Loucy (cell line): ENCODE measurements at regions not wholly inside any gene's neighbourhood (a gene's known extent, or its start where the extent isn't known, plus 50 kb on each side); places are given as distances from the start of the nearest gene placed in this dataset.

Experiments used
- H2AFZ ChIP-seq: fragments of 200-600 bp; sonication (generic); 2 replicates; pipeline ENCODE4 v1.6.0; 2016; ENCODE audit warnings: antibody characterized with exemption, mild to moderate bottlenecking, low read length, moderate library complexity
- H3F3A ChIP-seq: fragments of 200-600 bp; 2 replicates; pipeline ENCODE4 v1.6.0; 2016; ENCODE audit warnings: antibody characterized with exemption, low read depth, mild to moderate bottlenecking
- H3K27me3 ChIP-seq: fragments of 200-600 bp; sonication (generic); 2 replicates; pipeline ENCODE4 v1.6.1; 2014; ENCODE audit warnings: low read length, mild to moderate bottlenecking; ENCODE audit not compliant: insufficient read depth, poor library complexity, severe bottlenecking
- H3K36me3 ChIP-seq: fragments of 200-600 bp; sonication (generic); 2 replicates; pipeline ENCODE4 v1.6.1; 2016; ENCODE audit warnings: low read length; ENCODE audit not compliant: insufficient read depth
- H3K4me1 ChIP-seq: fragments of 200-600 bp; sonication (generic); 2 replicates; pipeline ENCODE4 v1.5.1; 2014; ENCODE audit warnings: low read length, mild to moderate bottlenecking; ENCODE audit not compliant: insufficient read depth, poor library complexity, severe bottlenecking
- H3K4me2 ChIP-seq: fragments of 200-600 bp; sonication (generic); 2 replicates; pipeline ENCODE4 v1.6.0; 2014; ENCODE audit warnings: antibody characterized with exemption, low read length, low read depth, mild to moderate bottlenecking; ENCODE audit not compliant: poor library complexity, severe bottlenecking
- H3K4me3 ChIP-seq: fragments of 200-600 bp; sonication (generic); 2 replicates; pipeline ENCODE4 v1.5.1; 2014; ENCODE audit warnings: low read length, mild to moderate bottlenecking, mixed read lengths; ENCODE audit not compliant: poor library complexity, severe bottlenecking
- H3K79me2 ChIP-seq: fragments of 200-600 bp; sonication (generic); 2 replicates; pipeline ENCODE4 v1.6.1; 2014; ENCODE audit warnings: low read length; ENCODE audit not compliant: insufficient read depth
- H3K9ac ChIP-seq: fragments of 200-600 bp; sonication (generic); 2 replicates; pipeline ENCODE4 v1.6.0; 2014; ENCODE audit warnings: mild to moderate bottlenecking, low read depth, low read length, moderate library complexity; ENCODE audit not compliant: poor library complexity, severe bottlenecking
- H3K9me2 ChIP-seq: fragments of 200-600 bp; sonication (generic); replicated peaks from 2 replicates; pipeline ENCODE4 v1.6.1; 2016; ENCODE audit warnings: low read depth, low read length, mixed read lengths
- H3K9me3 ChIP-seq: fragments of 200-600 bp; sonication (generic); 2 replicates; pipeline ENCODE4 v1.6.1; 2014; ENCODE audit warnings: mild to moderate bottlenecking, antibody characterized with exemption, low read length, low read depth; ENCODE audit not compliant: insufficient read depth
- H4K20me1 ChIP-seq: fragments of 200-600 bp; sonication (generic); 2 replicates; pipeline ENCODE4 v1.6.0; 2014; ENCODE audit warnings: antibody characterized with exemption, low read length, mild to moderate bottlenecking; ENCODE audit not compliant: insufficient read depth, poor library complexity, severe bottlenecking
- EZH2phosphoT487 ChIP-seq: fragments of 200-600 bp; IDR thresholded peaks from 2 replicates; pipeline ENCODE4 v1.6.1; 2018; ENCODE audit warnings: antibody characterized with exemption, mild to moderate bottlenecking, moderate library complexity, borderline replicate concordance
- TF ChIP-seq, protein P1 (sequence below): fragments of 200-600 bp; sonication (generic); conservative IDR thresholded peaks from 2 replicates; pipeline ENCODE4 v1.5.1; 2014; ENCODE audit warnings: mild to moderate bottlenecking, antibody characterized with exemption, low read length

DNA sequence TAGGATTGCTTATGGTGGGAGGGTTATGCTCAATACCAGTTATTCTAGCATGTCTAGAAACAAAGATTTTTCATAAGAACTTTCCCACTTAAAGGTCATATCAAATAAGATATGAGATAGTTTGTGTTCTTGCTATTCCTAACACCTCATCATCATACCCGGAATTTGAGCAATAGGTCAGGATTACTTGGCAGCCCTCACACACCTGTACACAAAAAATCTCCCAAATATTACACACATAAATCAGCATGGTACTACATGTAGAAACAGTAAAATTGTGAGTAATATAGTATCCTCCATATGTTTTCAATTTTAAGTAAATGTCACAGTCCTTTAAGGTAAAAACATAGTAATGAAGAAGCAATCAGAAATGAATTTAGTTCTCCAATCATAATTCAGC is 113.7 kb downstream of the SLC25A46 start:
- no peaks in the 10 kb centered on the region for H3K36me3 ChIP-seq
- peaks cover 13% of the 10 kb centered on the region for H3K4me1 ChIP-seq
- H3K9me2 ChIP-seq = no peaks in the 10 kb centered on the region
- peak overlapping the region; percentile 67 for H2AFZ ChIP-seq
- no peaks in the 10 kb centered on the region for H3K79me2 ChIP-seq
- peaks cover 5% of the 10 kb centered on the region; the same call in 1 of the 2 replicates for H3K9me3 ChIP-seq
- no peaks in the 10 kb centered on the region for H3K27me3 ChIP-seq
- H3F3A ChIP-seq = no peaks in the 10 kb centered on the region
- peak overlapping the region; percentile 61 for H3K4me2 ChIP-seq
- no peak overlapping the region for H3K9ac ChIP-seq
- no peak for TF ChIP-seq EZH2phosphoT487
- TF ChIP-seq, protein P1, sequence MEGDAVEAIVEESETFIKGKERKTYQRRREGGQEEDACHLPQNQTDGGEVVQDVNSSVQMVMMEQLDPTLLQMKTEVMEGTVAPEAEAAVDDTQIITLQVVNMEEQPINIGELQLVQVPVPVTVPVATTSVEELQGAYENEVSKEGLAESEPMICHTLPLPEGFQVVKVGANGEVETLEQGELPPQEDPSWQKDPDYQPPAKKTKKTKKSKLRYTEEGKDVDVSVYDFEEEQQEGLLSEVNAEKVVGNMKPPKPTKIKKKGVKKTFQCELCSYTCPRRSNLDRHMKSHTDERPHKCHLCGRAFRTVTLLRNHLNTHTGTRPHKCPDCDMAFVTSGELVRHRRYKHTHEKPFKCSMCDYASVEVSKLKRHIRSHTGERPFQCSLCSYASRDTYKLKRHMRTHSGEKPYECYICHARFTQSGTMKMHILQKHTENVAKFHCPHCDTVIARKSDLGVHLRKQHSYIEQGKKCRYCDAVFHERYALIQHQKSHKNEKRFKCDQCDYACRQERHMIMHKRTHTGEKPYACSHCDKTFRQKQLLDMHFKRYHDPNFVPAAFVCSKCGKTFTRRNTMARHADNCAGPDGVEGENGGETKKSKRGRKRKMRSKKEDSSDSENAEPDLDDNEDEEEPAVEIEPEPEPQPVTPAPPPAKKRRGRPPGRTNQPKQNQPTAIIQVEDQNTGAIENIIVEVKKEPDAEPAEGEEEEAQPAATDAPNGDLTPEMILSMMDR = no peak
- peak overlapping the region; percentile 9 for H3K4me3 ChIP-seq
- no peaks in the 10 kb centered on the region for H4K20me1 ChIP-seq

DNA sequence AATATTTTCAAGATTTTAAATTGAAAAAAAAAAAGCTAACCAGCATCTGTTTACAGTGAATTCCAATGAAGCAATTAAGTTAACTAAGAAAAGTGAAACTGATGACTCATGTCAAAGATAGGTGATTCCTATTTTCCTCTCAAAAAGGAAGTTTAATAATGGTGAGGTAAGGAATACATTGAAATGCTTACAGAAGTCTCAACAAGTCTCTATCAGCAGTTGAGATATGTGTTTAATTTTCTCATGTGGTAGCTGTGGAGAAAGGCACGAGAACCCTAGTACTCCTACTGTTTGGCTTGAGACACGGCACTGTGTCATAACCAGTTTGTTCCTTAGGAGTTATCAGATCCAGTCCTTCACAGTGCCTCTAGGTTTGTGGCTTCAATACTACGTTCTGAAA is 114.5 kb downstream of the SLC25A46 start:
- TF ChIP-seq, protein P1 = no peak
- TF ChIP-seq EZH2phosphoT487 = no peak
- Histone ChIP-seq H4K20me1 (no peaks in the 10 kb centered on the region), H3K79me2 (no peaks in the 10 kb centered on the region), H2AFZ (no peak overlapping the region), H3K4me2 (no peak overlapping the region), H3K36me3 (no peaks in the 10 kb centered on the region), H3K9me3 (peaks cover 4% of the 10 kb centered on the region; the same call in 1 of the 2 replicates), H3K9me2 (no peaks in the 10 kb centered on the region), H3K4me1 (peaks cover 13% of the 10 kb centered on the region), H3F3A (no peaks in the 10 kb centered on the region), H3K4me3 (no peak overlapping the region), H3K9ac (no peak overlapping the region), H3K27me3 (no peaks in the 10 kb centered on the region)

DNA sequence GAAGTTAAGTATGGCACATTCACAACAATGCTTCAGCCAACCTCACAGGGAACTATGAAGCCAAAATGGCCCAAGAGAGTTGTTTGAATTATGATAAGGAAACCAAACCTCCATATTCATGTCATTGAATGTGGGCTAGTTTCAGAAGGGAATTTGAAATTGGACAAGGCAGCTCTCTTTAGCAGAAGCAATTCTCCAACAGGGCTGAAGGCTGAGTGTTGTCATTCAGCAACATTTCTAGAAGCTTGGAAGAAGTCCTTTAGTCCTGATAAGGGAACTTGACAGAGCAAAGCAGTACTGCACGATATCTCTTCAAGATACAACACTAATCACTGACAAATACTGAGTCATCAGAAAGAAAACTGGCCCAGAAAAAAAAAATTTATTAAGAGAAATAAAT is 115.4 kb downstream of the SLC25A46 start:
- no peak for TF ChIP-seq EZH2phosphoT487
- TF ChIP-seq, protein P1 = no peak
- no peaks in the 10 kb centered on the region for H3K36me3 ChIP-seq
- H3K9ac ChIP-seq = no peak overlapping the region
- no peaks in the 10 kb centered on the region for H3K27me3 ChIP-seq
- H3K4me3 ChIP-seq = no peak overlapping the region
- no peaks in the 10 kb centered on the region for H3F3A ChIP-seq
- H3K9me2 ChIP-seq = no peaks in the 10 kb centered on the region
- no peak overlapping the region for H3K4me2 ChIP-seq
- H4K20me1 ChIP-seq = no peaks in the 10 kb centered on the region
- no peaks in the 10 kb centered on the region for H3K79me2 ChIP-seq
- H3K9me3 ChIP-seq = no peaks in the 10 kb centered on the region
- no peak overlapping the region for H2AFZ ChIP-seq
- peaks cover 13% of the 10 kb centered on the region for H3K4me1 ChIP-seq
